ENCODE measurements at regions not wholly inside any gene's neighbourhood (a gene's known extent, or its start where the extent isn't known, plus 50 kb on each side); places are given as distances from the start of the nearest gene placed in this dataset.

GRCh38 chr4:62279689-62280088 lies 1079.6 kb downstream of the ADGRL3 start:
- TF ChIP-seq POLR2A (IDR thresholded peaks at IDR 0.05; ENCODE audit: low read depth, low read length) (no peak), POLR2AphosphoS5 (IDR thresholded peaks at IDR 0.05; ENCODE audit: low read depth, low read length) (no peak)
